OCI-LY7 (cell line): ENCODE measurements at regions not wholly inside any gene's neighbourhood (a gene's known extent, or its start where the extent isn't known, plus 50 kb on each side); places are given as distances from the start of the nearest gene placed in this dataset.

Experiments used
- CTCF ChIP-seq: fragments of 200-600 bp; sonication (generic); conservative IDR thresholded peaks from 2 replicates; pipeline ENCODE4 v1.5.1; 2014; ENCODE audit warnings: mild to moderate bottlenecking, antibody characterized with exemption, low read length, moderate library complexity, mixed read lengths
- EZH2phosphoT487 ChIP-seq: fragments of 200-600 bp; sonication (generic); IDR thresholded peaks from 2 replicates; pipeline ENCODE4 v1.6.1; 2018; ENCODE audit warnings: low read depth, borderline replicate concordance, mild to moderate bottlenecking, mixed run types, antibody characterized with exemption, low read length, moderate library complexity, mixed read lengths

- TF ChIP-seq CTCF (no peak), EZH2phosphoT487 (no peak)
Measured at GRCh38 chr3:150278843-150279381, 129.2 kb upstream of the TSC22D2 start.
